Activated T-cell treated with anti-CD3 and anti-CD28 coated beads, Interleukin-2, amount 50 U/mL, for 72 hours (primary cell): ENCODE measurements at regions not wholly inside any gene's neighbourhood (a gene's known extent, or its start where the extent isn't known, plus 50 kb on each side); places are given as distances from the start of the nearest gene placed in this dataset.
"Not testable (repeated sequence)": the region's sequence is repeated elsewhere in the genome, so short reads cannot be mapped to it uniquely, and the experiment has no call there.

Experiments
- ATAC-seq, 2 donors: fragments of 150-1000 bp; cut with Tn5 transposase; replicated peaks in 1 of 2; 2 replicates each; pipeline ENCODE4 v1.10.0; 2021; ENCODE audit warnings: moderate library complexity in 2 of 2, mild to moderate bottlenecking in 1 of 2
- DNase-seq, 2 donors: peaks; one replicate each; pipeline ENCODE4 v3.0.0; 2021 to 2022; ENCODE audit warnings: mixed read lengths in 1 of 2
- H3K27ac Mint-ChIP-seq: one replicate; pipeline ENCODE4 v1.8.0; 2022; ENCODE audit warnings: mild to moderate bottlenecking, moderate library complexity, mixed read lengths
- H3K27me3 Mint-ChIP-seq: one replicate; pipeline ENCODE4 v1.8.0; 2022; ENCODE audit warnings: low read depth, mixed read lengths
- H3K36me3 Mint-ChIP-seq, 2 donors: one replicate each; pipeline ENCODE4 v1.8.0; 2022; ENCODE audit warnings: mixed read lengths in 2 of 2, mild to moderate bottlenecking in 1 of 2; ENCODE audit not compliant: insufficient read depth in 2 of 2
- H3K4me1 Mint-ChIP-seq: one replicate; pipeline ENCODE4 v1.8.0; 2022; ENCODE audit warnings: low read depth, mixed read lengths
- H3K4me3 Mint-ChIP-seq, 2 donors: one replicate each; pipeline ENCODE4 v1.8.0; 2022; ENCODE audit warnings: mild to moderate bottlenecking in 2 of 2, mixed read lengths in 2 of 2, moderate library complexity in 2 of 2
- H3K9me3 Mint-ChIP-seq, 2 donors: one replicate each; pipeline ENCODE4 v1.8.0; 2022; ENCODE audit warnings: mixed read lengths in 2 of 2

- DNase-seq (no peak), ATAC-seq (no peak)
- Mint-ChIP-seq H3K9me3 (peaks cover 0 to 2% of the 10 kb centered on the region in 2 donors), H3K4me3 (no peak overlapping the region), H3K36me3 (no peaks in the 10 kb centered on the region), H3K4me1 (no peaks in the 10 kb centered on the region), H3K27me3 (peaks cover 1% of the 10 kb centered on the region), H3K27ac (no peak overlapping the region)
Measured at GRCh38 chr16:25637236-25637635, 54.5 kb upstream of the HS3ST4 start.

- Mint-ChIP-seq H3K4me3 (no peak overlapping the region), H3K4me1 (no peaks in the 10 kb centered on the region), H3K27ac (no peak overlapping the region), H3K27me3 (peaks cover 6% of the 10 kb centered on the region), H3K36me3 (no peaks in the 10 kb centered on the region), H3K9me3 (peaks cover 2% of the 10 kb centered on the region in 2 donors)
- no peak for ATAC-seq
- no peak for DNase-seq
Measured at GRCh38 chr16:25636662-25637061, 55.1 kb upstream of the HS3ST4 start.

- no peaks in the 10 kb centered on the region for H3K36me3 Mint-ChIP-seq
- H3K27me3 Mint-ChIP-seq: peaks cover 6% of the 10 kb centered on the region
- no peak for ATAC-seq
Measured at GRCh38 chr16:25635454-25635853, 56.3 kb upstream of the HS3ST4 start.

GRCh38 chr16:25633549-25633948 is 58.2 kb upstream of the HS3ST4 start:
- Mint-ChIP-seq H3K27me3 (peaks cover 6% of the 10 kb centered on the region), H3K27ac (no peak overlapping the region), H3K4me3 (no peak overlapping the region), H3K9me3 (peaks cover 2 to 3% of the 10 kb centered on the region in 2 donors), H3K4me1 (no peaks in the 10 kb centered on the region), H3K36me3 (peaks cover 0 to 3% of the 10 kb centered on the region in 2 donors)
- ATAC-seq: no peak
- DNase-seq: no peak

More at GRCh38 chr16:25635454-25635853, 56.3 kb upstream of the HS3ST4 start:
- H3K4me3 Mint-ChIP-seq: no peak overlapping the region
- peaks cover 2% of the 10 kb centered on the region in 2 donors for H3K9me3 Mint-ChIP-seq
- no peak overlapping the region for H3K27ac Mint-ChIP-seq
- DNase-seq: no peak
- no peaks in the 10 kb centered on the region for H3K4me1 Mint-ChIP-seq

- H3K4me1 Mint-ChIP-seq: no peaks in the 10 kb centered on the region
- DNase-seq: no peak
- no peak for ATAC-seq
- H3K27me3 Mint-ChIP-seq: peaks cover 6% of the 10 kb centered on the region
- H3K27ac Mint-ChIP-seq: no peak overlapping the region
- no peak overlapping the region for H3K4me3 Mint-ChIP-seq
- H3K9me3 Mint-ChIP-seq: peaks cover 3 to 4% of the 10 kb centered on the region in 2 donors
- H3K36me3 Mint-ChIP-seq: peaks cover 0 to 3% of the 10 kb centered on the region in 2 donors
Measured at GRCh38 chr16:25628766-25629165, 63.0 kb upstream of the HS3ST4 start.

- H3K9me3 Mint-ChIP-seq: peaks cover 3 to 4% of the 10 kb centered on the region in 2 donors
- ATAC-seq (no peak), DNase-seq (no peak)
- peaks cover 6% of the 10 kb centered on the region for H3K27me3 Mint-ChIP-seq
- no peak overlapping the region for H3K27ac Mint-ChIP-seq
- no peak overlapping the region for H3K4me3 Mint-ChIP-seq
- H3K36me3 Mint-ChIP-seq: peaks cover 0 to 3% of the 10 kb centered on the region in 2 donors
- no peaks in the 10 kb centered on the region for H3K4me1 Mint-ChIP-seq
Measured at GRCh38 chr16:25627641-25628040, 64.1 kb upstream of the HS3ST4 start.

- DNase-seq (no peak), ATAC-seq (no peak)
- Mint-ChIP-seq H3K36me3 (peaks cover 0 to 3% of the 10 kb centered on the region in 2 donors), H3K27me3 (no peaks in the 10 kb centered on the region), H3K4me3 (no peak overlapping the region), H3K9me3 (peaks cover 2 to 3% of the 10 kb centered on the region in 2 donors), H3K4me1 (no peaks in the 10 kb centered on the region), H3K27ac (no peak overlapping the region)
Measured at GRCh38 chr16:25626172-25626571, 65.6 kb upstream of the HS3ST4 start.

- peaks cover 2 to 3% of the 10 kb centered on the region in 2 donors for H3K9me3 Mint-ChIP-seq
- ATAC-seq (no peak), DNase-seq (no peak)
- H3K27me3 Mint-ChIP-seq: no peaks in the 10 kb centered on the region
- no peaks in the 10 kb centered on the region for H3K4me1 Mint-ChIP-seq
- no peak overlapping the region for H3K4me3 Mint-ChIP-seq
- peaks cover 0 to 3% of the 10 kb centered on the region in 2 donors for H3K36me3 Mint-ChIP-seq
- H3K27ac Mint-ChIP-seq: no peak overlapping the region
Measured at GRCh38 chr16:25625620-25626019, 66.1 kb upstream of the HS3ST4 start.

GRCh38 chr16:25614716-25615265 is 77.0 kb upstream of the HS3ST4 start:
- H3K27me3 Mint-ChIP-seq: peaks cover 5% of the 10 kb centered on the region
- DNase-seq (no peak), ATAC-seq (no peak)
- no peaks in the 10 kb centered on the region for H3K4me1 Mint-ChIP-seq
- no peak overlapping the region for H3K4me3 Mint-ChIP-seq
- peaks cover 0 to 2% of the 10 kb centered on the region in 2 donors for H3K9me3 Mint-ChIP-seq
- no peak overlapping the region for H3K27ac Mint-ChIP-seq
- no peaks in the 10 kb centered on the region for H3K36me3 Mint-ChIP-seq

- DNase-seq (no peak), ATAC-seq (no peak)
- Mint-ChIP-seq H3K4me3 (no peak overlapping the region), H3K9me3 (peaks cover 0 to 2% of the 10 kb centered on the region in 2 donors), H3K27ac (no peak overlapping the region), H3K27me3 (peaks cover 5% of the 10 kb centered on the region), H3K4me1 (no peaks in the 10 kb centered on the region), H3K36me3 (no peaks in the 10 kb centered on the region)
Measured at GRCh38 chr16:25613931-25614330, 77.8 kb upstream of the HS3ST4 start.

- H3K9me3 Mint-ChIP-seq: no peaks in the 10 kb centered on the region
Measured at GRCh38 chr16:25608002-25608401, 83.8 kb upstream of the HS3ST4 start.

GRCh38 chr16:25606069-25606468 is 85.7 kb upstream of the HS3ST4 start:
- H3K36me3 Mint-ChIP-seq: no peaks in the 10 kb centered on the region
- no peak for DNase-seq
- H3K27me3 Mint-ChIP-seq: no peaks in the 10 kb centered on the region
- no peak overlapping the region for H3K4me3 Mint-ChIP-seq
- H3K27ac Mint-ChIP-seq: no peak overlapping the region
- ATAC-seq: no peak
- H3K9me3 Mint-ChIP-seq: peaks cover 0 to 2% of the 10 kb centered on the region in 2 donors
- no peaks in the 10 kb centered on the region for H3K4me1 Mint-ChIP-seq

More at GRCh38 chr16:25608002-25608401, 83.8 kb upstream of the HS3ST4 start:
- DNase-seq: no peak
- no peaks in the 10 kb centered on the region for H3K27me3 Mint-ChIP-seq
- H3K4me3 Mint-ChIP-seq: no peak overlapping the region
- no peak for ATAC-seq
- H3K36me3 Mint-ChIP-seq: no peaks in the 10 kb centered on the region
- no peak overlapping the region for H3K27ac Mint-ChIP-seq
- H3K4me1 Mint-ChIP-seq: no peaks in the 10 kb centered on the region

- Mint-ChIP-seq H3K27me3 (no peaks in the 10 kb centered on the region), H3K9me3 (peaks cover 0 to 2% of the 10 kb centered on the region in 2 donors), H3K27ac (no peak overlapping the region), H3K36me3 (no peaks in the 10 kb centered on the region), H3K4me1 (no peaks in the 10 kb centered on the region), H3K4me3 (no peak overlapping the region)
- no peak for DNase-seq
- ATAC-seq: no peak
Measured at GRCh38 chr16:25605381-25605780, 86.4 kb upstream of the HS3ST4 start.

- ATAC-seq, H3K36me3 Mint-ChIP-seq, H3K4me3 Mint-ChIP-seq, H3K4me1 Mint-ChIP-seq, H3K27ac Mint-ChIP-seq, DNase-seq, H3K9me3 Mint-ChIP-seq, H3K27me3 Mint-ChIP-seq: not testable (repeated sequence)
Measured at GRCh38 chr16:25601306-25601705, 90.5 kb upstream of the HS3ST4 start.
